Posterior vena cava (tissue), 2 donors: ENCODE measurements at regions not wholly inside any gene's neighbourhood (a gene's known extent, or its start where the extent isn't known, plus 50 kb on each side); places are given as distances from the start of the nearest gene placed in this dataset.

Experiments used
- DNase-seq: peaks from one replicate; pipeline ENCODE4 v3.0.0-alpha.2; 2020; ENCODE audit warnings: low spot score
- intact Hi-C, 2 donors: fragments of 100-400 bp; cut with DNase I; formaldehyde crosslinking; loops; one replicate each; pipeline versions ENCODE4 v1.14.1 to v1.14.2; 2022 to 2023
- donor health status: DM: yes; HTN: yes; CAD: no.
- donor health status: DM: yes; HTN: yes; CAD: no.

DNA sequence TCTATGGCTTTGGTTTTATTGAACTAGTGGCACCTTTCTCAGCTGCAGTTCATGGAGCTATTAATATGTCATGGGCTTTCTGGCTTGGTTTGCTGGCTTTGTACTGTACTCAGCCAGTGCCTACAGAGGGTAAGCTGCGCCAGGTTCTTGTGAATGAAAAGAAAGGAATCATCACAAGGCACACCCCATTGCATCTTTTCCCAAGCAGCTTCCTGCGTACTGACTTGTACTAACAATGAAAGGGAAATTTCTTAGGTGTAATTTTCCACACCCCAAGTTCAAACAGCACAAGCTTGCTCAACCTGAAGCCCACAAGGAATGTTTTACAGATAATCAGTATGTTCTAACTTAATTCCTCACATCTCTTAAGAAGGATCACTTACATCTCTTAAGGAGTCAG is 78.0 kb upstream of the TNFSF18 start:
- DNase-seq: no peak
- intact Hi-C loops: no loop called here

DNA sequence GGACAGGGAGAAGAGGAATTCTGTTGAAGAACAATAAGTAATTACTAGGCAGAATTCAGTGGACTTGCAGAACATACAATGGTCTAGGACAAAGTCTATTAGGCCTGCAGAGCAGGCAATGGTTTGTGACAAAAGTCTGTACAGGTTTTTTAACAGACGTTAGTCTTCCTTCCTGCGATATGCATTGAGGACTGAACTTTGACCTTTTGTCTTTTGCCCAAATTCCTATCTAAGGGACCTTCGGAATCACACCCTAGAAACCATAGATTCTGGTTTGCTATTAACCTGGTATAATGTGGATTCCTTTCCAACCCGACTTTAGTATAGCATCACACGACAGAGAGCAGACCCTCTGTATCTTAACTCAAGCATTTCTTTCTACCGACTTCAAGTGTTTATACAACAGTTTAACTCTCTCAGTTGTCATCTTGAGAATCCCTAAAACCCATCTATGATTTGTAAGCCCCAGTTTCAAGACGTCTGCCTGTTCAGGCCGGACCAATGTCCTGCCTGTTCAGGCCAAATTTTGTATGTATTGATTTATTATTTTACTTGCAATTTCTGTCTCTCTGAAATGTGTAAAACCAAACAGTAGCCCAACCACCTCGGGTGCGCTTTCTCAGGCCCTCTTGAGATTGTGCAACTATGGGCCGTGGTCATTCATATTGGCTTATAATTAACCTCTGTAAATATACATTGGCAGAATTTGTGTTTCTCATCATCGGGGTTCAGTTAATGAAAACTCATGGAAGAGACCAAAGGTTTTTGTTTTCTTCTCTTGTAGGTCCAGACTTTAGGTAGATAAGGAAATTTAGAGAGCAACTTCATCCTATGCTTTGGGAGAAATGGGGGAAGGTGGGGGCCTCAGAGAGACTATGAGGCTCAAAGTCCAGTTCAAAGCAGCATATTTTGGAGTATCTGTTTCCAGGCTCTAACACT is 76.9 kb upstream of the TNFSF18 start:
- DNase-seq: no peak
- intact Hi-C loops: no loop called here

DNA sequence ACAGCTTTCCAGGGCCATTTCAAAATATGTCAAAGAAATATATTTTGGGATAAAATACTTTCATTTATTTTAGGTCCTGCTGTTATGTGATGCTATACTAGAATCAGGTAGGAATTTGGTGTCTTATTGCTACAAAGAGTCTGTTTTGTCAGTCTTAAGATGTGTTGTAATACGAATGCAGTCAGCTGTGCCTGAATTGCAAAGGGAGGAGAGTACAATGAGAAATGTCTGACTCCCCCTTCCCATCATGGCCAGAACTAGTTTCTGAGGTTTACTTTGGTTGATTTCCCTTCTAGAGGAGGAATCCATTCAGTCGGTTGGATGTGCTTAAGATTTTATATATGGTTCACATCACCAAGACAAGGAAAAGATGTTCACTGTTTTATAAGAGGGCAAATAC is 75.7 kb upstream of the TNFSF18 start:
- no peak for DNase-seq
- intact Hi-C loops: no loop called here

DNA sequence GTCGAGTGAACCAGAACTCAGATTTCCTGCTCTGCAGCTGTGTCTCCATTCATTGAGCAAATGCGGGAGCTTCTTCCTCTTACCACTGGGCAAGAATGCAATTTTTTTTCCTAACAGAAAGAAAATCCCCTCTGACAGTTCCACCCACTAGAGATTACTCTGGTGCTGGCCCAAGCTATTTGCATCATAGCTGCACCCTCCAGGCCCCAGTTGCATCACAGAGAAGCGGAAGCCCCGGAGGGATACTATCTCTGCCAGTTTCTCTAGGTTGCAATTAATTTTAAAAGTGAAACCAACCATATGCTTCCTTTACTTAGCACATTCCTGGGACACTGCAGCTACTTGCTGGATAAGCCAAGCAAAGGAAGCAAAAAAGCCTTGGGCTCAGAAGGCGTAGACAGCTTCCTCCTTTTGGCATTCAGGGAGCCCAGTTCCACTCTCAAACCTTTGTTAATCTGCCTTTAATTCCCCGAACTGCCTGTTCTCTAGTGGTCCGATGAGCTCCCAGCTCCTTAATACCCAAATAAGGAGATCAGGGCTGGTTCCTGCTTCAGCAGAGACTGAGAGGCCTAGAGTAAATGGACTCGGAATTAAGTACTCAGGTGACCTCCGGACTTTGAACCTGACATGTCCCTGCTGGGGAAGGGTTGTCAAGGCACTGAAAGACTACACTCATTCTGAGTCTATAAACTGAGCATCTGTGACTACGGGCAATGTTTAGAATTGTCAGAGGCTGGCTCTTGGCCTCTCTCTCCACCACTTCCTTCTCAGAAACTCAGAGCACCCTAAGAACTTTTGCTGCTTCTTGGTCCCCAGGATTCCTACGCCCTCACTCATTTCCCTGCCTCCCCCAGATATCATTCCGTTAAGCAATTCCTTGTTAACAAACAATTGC is 72.5 kb upstream of the TNFSF18 start:
- intact Hi-C loops: no loop called here
- DNase-seq: peak; percentile 91

DNA sequence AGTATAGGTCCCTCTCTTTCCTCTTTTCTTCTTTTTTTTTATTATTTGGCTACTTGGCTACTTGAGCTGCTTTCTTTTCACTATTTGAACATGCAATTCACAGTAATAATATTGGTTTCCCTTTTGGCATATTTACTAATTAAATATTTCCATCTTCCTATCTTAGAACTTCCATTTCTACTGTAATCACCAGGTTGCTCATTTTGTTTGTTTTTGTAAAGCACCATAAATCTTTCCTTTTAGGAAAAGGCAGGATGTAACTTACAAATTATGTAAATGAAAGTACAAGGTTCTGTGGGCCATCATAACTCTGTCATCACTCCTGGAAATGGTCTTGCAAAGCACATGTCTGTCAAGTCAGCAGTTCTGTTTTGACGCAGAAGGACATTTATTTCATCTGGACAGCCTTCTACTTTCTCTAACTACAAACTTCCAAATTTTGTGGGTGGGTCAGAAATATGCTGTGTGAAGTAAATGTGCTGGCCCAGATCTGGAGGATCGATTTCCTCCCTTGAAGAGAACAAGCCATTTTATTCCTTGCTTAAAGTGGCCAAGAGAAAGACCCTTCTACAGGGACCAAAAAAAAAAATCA is 71.7 kb upstream of the TNFSF18 start:
- DNase-seq: no peak
- intact Hi-C loops: no loop called here

DNA sequence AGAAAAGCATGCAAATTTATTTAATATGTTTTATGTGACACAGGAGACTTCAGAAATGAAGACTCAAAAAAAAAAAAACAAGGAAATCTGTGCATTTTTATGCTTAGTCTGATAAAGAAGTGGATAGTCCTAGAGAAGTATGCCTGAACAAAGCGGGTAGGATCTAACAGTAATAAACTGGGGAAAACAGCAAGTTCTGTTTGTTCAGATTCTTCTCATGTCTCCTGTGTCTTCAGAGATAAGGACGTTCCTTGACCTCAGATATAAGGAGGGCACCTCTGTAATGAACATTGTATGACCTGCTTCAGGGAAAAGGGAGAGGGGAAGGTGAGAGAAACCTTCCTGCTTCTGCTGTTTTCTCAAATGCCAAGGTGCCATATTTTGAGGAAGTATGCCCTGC is 67.7 kb upstream of the TNFSF18 start:
- intact Hi-C loops: no loop called here
- no peak for DNase-seq

DNA sequence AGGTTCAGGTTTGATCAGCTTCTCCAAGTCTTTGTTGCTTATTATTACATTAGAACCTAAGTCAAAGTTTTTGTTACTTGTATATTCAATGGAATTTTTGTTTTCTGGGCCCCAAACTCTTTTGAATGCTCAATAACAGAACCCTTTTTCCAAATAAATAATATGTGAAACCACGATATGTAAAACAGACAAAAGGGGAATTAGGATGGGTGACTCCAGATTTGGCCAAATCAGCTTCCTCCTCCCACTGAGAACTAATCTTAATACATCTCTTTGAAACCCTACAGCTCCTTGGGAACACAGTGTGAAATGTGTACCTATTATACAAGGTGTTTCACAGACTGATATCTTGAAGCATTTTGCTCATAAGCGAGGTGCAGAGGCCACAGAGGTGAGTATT is 67.0 kb upstream of the TNFSF18 start:
- intact Hi-C loops: no loop called here
- DNase-seq: no peak

DNA sequence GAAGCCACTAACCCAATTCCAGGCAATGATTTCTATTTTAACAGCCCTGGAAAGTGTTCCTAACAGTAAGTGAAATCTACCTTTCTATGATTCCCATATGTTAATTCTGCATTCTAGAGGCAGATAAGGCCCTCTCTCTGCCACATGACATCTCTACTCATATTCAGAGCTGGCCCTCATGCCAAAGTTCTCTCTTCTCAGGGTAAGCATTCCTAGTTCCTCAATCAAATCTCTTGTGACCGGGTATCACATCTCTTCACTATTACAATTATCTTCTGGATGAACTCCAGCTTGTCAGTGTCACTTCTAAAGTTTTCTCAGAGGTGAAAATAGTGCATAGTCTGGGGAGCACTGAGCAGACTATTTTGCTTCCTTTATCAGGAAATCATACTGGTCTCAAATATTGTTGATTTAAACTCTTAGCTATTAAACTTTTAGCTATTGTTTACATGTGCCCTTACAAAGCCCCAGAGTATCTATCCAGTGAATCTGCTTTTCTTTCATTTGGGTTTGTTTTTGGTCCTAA is 66.4 kb upstream of the TNFSF18 start:
- no peak for DNase-seq
- intact Hi-C loops: no loop called here

DNA sequence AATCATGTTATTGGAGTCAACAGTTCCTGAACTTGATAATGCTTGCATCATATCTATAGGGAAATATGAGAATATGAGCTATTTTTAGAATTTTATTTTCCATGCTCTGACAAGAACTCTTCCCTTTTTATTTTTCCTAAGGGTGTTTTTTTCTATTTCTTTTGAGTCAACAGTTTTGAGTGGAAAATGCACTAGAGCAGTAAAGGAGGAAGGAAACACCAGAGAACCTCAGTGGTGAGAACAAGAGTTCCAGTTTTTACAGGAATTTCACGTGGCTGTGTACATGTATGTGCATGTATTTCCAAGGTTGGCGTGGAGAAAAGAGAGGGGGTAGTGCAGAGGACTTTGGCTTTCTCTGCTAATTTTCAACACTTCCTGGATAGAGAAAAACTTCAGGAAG is 63.6 kb upstream of the TNFSF18 start:
- no peak for DNase-seq
- intact Hi-C loops: no loop called here

DNA sequence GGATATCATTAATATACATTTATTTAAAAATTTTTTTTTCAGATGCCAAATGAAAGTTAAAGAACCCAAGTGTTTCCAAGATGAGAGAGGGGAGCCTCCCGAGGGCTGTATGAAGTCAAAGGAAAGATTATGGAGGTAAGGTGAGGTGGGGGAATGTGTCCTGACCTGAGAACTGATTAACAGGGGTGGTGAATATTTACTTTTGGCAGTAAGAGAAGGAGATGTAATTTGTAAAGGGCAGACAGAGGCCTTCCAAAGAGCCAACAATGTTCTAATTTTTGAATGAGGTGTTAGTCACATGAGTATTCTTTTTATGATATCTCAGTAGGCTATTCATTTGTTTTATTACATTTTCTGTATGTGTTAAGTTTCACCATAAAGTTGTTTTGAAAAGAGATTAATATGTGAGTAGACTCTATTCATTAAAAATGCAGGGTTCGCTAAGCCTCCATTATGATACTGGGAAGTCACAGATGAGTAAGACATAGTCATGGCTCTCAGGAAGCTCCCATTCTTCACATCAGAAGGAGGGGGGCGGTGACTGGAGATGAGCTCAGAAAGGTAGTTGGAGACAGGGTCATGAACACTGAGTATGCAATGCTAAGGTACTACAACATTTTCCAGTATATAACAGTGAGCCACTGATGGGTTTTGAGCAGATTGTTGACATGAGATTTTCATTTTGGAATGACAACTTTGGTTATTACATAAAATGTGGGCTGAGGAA is 62.4 kb upstream of the TNFSF18 start:
- intact Hi-C loops: no loop called here
- DNase-seq: no peak

DNA sequence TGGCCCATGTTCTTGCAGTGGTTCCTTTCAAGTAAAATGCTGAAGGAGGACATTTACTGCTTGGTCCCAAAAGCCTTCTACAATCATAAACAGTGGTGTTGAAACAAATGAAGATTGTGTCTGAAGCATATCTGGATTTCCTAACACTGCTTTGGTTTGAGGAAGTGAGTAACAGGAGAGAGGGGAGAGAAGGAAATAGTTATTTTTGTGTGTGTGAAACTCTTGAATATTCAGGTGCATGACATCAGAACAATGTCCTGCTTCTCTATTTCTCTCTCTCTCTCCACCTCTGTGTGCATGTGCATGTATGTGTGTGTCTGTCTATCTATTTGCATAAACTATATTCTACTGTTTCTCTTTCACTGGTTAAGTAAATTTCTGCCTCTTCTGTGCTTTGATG is 61.4 kb upstream of the TNFSF18 start:
- intact Hi-C loops: no loop called here

DNA sequence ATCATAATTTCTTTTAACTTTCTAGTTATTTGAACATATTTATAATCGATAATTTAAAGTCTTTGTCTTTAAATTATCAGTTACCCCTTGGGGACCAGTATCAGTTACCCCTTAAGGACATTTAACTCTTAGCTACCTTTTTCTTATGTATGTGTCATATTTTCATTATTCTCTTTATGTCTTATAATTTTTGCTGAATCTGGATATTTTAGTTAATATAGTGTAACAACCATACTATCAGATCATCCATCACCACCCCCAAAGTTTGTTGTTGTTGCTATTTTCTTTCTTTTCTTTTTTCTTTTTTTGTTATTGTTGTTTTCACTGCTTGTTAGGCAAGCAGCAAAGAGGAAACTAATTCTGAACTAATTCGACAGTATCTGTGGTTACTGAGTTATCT is 57.0 kb upstream of the TNFSF18 start:
- intact Hi-C loops: no loop called here
- no peak for DNase-seq

More for the DNA sequence above, 61.4 kb upstream of the TNFSF18 start:
- no peak for DNase-seq

DNA sequence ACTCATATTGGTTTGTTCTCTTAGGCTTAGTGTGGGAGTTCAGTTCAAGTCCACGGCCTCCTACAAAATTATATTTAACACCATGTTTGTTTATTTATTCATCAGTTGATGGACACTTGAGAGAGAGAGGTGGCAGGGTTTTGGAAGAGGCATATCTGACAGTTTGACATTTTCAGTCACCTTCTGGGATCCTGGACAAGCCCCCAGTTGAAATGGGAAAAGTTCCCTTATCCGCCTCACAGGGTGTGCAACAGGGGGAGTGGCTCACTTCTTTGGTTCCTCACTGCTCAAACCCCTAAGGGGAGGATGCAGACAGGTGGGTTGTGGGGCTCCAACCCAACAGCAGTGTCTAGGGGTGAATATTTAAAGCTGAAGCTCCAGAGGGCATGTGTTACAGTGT is 52.3 kb upstream of the TNFSF18 start:
- intact Hi-C loops: no loop called here
- no peak for DNase-seq

DNA sequence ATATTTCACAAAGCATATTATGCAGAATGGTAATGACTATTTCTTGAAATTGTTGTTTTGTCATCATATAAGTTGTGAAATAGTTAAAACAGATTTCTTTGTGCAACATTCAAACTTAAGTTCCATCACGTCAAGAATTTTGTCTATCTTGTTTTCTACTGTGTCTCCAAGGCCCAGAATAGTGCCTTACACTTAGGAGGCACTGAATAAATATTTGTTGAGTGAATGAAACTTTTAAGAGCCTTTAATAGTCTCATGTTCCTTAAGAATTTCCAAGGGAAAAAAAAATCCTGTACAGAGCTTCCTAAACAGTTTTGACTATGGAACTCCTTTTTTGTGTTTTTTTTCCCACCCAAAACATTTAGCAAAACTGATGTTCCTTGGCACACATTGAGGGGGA is 50.8 kb upstream of the TNFSF18 start:
- DNase-seq: no peak
- intact Hi-C loops: no loop called here

DNA sequence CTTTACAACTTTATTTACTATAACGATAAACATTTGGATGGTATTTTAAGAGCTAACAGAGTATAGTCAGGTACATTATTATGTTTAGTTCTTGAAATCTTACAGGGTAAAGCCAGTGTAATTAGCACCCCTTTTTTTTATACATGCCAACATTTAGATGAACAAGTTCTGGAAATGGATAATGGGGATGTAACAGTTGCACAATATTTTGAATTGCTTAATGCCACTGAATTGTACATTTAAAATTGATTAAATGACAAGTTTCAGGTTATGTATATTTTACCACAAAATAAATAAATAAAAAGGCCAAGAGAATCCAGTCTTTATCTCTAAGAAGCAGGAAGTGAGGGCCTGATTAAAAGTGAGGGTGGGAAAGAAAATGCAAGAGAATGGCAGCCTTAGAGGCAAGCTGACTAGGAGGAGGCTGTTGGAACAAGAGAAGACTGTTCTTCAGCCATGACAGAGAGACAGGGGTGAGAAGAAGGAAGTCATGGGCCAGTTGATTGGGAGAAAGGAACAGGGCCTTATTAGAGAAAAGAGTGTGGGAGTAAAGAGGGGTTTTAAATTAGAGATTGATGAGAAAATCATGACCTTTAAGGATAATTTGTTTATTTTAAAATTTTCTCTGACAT is 49.9 kb upstream of the TNFSF18 start:
- intact Hi-C loops: no loop called here

More for the DNA sequence above, 49.9 kb upstream of the TNFSF18 start:
- DNase-seq: no peak
